Immature natural killer cell (primary cell): ENCODE measurements at regions not wholly inside any gene's neighbourhood (a gene's known extent, or its start where the extent isn't known, plus 50 kb on each side); places are given as distances from the start of the nearest gene placed in this dataset.

ENCODE experiments used
- DNase-seq, 3 donors: peaks; one replicate each; pipeline ENCODE4 v3.0.0; 2022; ENCODE audit warnings: mixed read lengths in 1 of 3
- H3K27ac Mint-ChIP-seq, 6 donors: one replicate each; pipeline ENCODE4 v1.8.0; 2020; ENCODE audit warnings: mixed read lengths in 6 of 6, mild to moderate bottlenecking in 5 of 6, inconsistent platforms in 4 of 6, moderate library complexity in 3 of 6
- H3K27me3 Mint-ChIP-seq, 3 donors: one replicate each; pipeline ENCODE4 v1.8.0; 2020 to 2021; ENCODE audit warnings: low read depth in 3 of 3, mild to moderate bottlenecking in 3 of 3, mixed read lengths in 3 of 3, moderate library complexity in 3 of 3, inconsistent platforms in 1 of 3
- H3K36me3 Mint-ChIP-seq, 3 donors: one replicate each; pipeline ENCODE4 v1.8.0; 2020; ENCODE audit warnings: mixed read lengths in 3 of 3, inconsistent platforms in 2 of 3, mild to moderate bottlenecking in 2 of 3
- H3K4me1 Mint-ChIP-seq, 2 donors: one replicate each; pipeline ENCODE4 v1.8.0; 2020; ENCODE audit warnings: inconsistent platforms in 2 of 2, mild to moderate bottlenecking in 2 of 2, mixed read lengths in 2 of 2, moderate library complexity in 1 of 2
- H3K4me3 Mint-ChIP-seq, 5 donors: one replicate each; pipeline ENCODE4 v1.8.0; 2020; ENCODE audit warnings: mild to moderate bottlenecking in 5 of 5, mixed read lengths in 5 of 5, inconsistent platforms in 3 of 5, moderate library complexity in 3 of 5
- H3K9me3 Mint-ChIP-seq, 6 donors: one replicate each; pipeline ENCODE4 v1.8.0; 2020; ENCODE audit warnings: mild to moderate bottlenecking in 6 of 6, mixed read lengths in 6 of 6, inconsistent platforms in 4 of 6, moderate library complexity in 3 of 6

GRCh38 chr10:31754803-31755624 lies 173.6 kb downstream of the ARHGAP12 start:
- Mint-ChIP-seq H3K4me1 (peaks cover 4 to 8% of the 10 kb centered on the region in 2 donors), H3K27ac (no peak overlapping the region), H3K4me3 (no peak overlapping the region), H3K27me3 (peaks cover 2 to 11% (median 10%) of the 10 kb centered on the region in 3 donors), H3K36me3 (no peaks in the 10 kb centered on the region), H3K9me3 (no peaks in the 10 kb centered on the region)
- DNase-seq: no peak

GRCh38 chr10:31753681-31754080 lies 174.9 kb downstream of the ARHGAP12 start:
- DNase-seq: no peak
- no peak overlapping the region for H3K27ac Mint-ChIP-seq
- peaks cover 2 to 10% (median 5%) of the 10 kb centered on the region in 3 donors for H3K27me3 Mint-ChIP-seq
- H3K36me3 Mint-ChIP-seq: no peaks in the 10 kb centered on the region
- no peaks in the 10 kb centered on the region for H3K9me3 Mint-ChIP-seq
- peaks cover 0 to 1% of the 10 kb centered on the region in 2 donors for H3K4me1 Mint-ChIP-seq
- H3K4me3 Mint-ChIP-seq: no peak overlapping the region

DNA sequence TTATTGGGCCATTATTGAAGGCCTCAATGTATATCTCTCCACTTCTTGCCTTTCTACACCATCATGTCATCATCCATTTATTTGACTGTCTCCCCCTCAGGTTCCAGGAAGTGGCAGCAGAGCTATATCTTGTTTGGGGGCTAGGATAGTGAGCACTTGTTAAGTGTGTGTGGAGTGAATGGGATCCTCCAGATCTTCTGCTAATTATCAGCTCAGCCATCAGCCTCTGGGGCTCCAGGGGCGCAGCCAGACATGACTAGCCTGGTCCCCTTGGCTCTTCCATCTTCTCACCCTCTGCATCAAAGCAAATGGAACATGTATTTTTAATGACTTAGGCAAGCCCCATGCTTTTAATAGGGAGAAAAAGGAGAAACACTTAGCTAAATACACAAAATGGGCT lies 176.5 kb downstream of the ARHGAP12 start:
- Mint-ChIP-seq H3K9me3 (no peaks in the 10 kb centered on the region), H3K36me3 (no peaks in the 10 kb centered on the region), H3K27ac (no peak overlapping the region), H3K4me3 (no peak overlapping the region), H3K27me3 (peaks cover 0 to 10% (median 5%) of the 10 kb centered on the region in 3 donors), H3K4me1 (no peaks in the 10 kb centered on the region)
- DNase-seq: no peak

DNA sequence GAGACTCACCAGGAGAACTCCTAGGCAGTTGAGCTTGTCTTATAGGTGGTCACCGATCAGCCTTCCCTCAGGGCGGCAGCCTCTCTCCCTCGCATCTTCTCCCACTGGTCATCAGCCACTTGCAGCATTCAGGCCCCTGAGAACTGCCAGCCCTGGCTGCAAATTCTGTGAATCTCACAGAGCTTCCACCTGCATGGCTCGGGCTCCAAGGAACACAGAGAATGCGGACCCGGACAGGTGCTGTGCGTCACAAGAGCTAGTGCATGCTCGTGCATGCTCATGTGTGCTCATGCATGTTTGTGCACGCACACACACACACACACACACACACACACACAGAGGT lies 176.9 kb downstream of the ARHGAP12 start:
- no peaks in the 10 kb centered on the region for H3K36me3 Mint-ChIP-seq
- no peak overlapping the region for H3K27ac Mint-ChIP-seq
- no peak overlapping the region for H3K4me3 Mint-ChIP-seq
- no peaks in the 10 kb centered on the region for H3K4me1 Mint-ChIP-seq
- no peaks in the 10 kb centered on the region for H3K9me3 Mint-ChIP-seq
- H3K27me3 Mint-ChIP-seq: peaks cover 0 to 10% (median 5%) of the 10 kb centered on the region in 3 donors
- DNase-seq: no peak

DNA sequence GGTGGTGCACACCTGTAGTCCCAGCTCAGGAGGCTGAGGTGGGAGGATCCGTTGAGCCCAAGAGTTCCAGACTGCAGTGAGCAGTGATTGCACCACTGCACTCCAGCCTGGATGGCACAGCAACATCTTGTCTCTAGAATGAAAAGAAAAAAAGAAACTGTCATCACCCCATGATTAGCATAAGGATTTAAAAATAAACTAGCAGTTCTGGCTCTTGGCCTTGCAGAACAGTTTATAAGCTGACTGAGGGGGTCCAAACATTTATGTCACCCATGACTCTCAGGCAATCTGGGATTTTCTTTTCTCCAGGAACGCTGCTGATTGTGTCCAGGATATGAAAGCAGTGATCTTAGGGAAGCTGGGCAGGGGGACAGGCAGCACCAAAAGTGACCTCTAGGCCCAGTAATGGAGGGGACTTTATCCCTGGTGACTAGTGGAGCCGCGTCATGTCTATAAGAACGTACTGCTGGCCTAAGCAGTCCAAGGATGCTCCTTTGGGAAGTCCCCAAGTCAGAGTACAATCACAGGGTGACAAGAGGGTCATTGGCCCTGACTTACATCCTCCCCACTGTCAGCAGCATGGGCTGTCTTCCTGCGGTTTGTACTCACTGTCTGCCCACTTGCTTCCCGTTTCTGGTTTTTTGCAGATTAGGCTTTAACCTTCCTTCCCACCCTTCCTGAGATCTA lies 177.4 kb downstream of the ARHGAP12 start:
- H3K4me3 Mint-ChIP-seq: no peak overlapping the region
- H3K27ac Mint-ChIP-seq: no peak overlapping the region
- no peaks in the 10 kb centered on the region for H3K4me1 Mint-ChIP-seq
- peaks cover 0 to 10% (median 5%) of the 10 kb centered on the region in 3 donors for H3K27me3 Mint-ChIP-seq
- H3K36me3 Mint-ChIP-seq: no peaks in the 10 kb centered on the region
- DNase-seq: no peak
- no peaks in the 10 kb centered on the region for H3K9me3 Mint-ChIP-seq

DNA sequence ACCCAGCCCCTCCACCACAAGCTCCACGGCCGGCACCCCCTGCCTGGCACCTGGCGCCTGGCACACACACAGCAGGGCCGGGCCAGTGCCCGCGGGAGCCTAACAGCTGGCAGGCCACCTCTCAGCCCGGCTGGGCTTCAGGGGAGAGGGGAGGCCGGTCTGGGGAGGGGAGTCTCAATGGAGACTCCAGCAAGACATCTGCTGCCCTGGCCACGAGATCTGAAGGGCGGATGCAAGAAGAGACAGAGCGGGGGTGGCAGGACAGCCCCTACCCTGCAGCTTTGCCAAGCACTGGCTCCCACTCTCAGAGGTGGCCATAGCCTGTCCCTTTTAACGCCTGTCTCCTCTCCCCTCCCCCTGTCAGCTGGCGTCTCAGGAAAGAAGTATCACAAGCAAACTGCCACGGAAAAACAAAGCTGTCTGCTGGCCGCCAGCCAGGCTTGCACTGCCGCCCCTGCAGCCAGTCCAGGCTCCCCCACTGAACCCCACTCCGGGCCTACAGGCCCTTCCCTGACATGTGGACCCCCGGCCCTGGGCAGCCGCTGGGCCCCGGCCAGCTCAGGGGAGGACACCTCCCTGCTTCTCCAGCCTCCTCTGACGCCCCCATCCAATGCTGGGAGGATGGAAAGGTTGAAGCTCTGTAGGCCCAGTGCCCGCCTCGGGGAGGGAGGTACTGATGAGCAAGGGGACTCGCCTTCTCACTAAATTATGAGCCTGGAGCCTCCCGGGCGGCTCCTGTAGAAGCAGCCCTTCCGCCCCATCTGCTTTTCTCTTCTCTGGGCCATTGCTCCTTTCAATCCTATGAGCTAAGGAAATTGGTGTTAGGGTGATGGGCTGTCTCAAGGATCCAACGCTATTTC lies 178.4 kb downstream of the ARHGAP12 start:
- peaks cover 0 to 10% (median 3%) of the 10 kb centered on the region in 3 donors for H3K27me3 Mint-ChIP-seq
- H3K27ac Mint-ChIP-seq: no peak overlapping the region

DNA sequence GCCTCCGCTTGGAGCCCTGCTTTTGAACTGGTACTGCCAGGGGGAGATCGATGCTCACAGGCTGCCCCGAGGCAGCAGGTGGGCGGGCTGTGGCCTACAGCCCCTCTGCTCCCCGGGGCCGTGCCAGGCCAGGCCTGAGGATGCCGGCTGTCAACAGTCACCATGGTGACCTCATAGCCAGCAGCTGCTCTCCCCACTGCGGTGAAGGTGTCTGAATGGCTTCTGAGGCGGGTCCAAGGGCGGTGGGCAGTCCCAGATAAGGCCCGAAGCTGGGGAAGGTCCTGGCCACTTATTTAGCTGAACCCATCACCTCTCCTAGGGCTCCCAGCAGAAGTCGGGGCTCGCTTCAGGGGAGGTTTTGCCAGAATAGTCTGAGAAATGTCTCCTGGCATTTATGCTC lies 179.3 kb downstream of the ARHGAP12 start:
- peaks cover 3 to 6% of the 10 kb centered on the region in 2 donors for H3K4me1 Mint-ChIP-seq
- no peak for DNase-seq
- H3K9me3 Mint-ChIP-seq: no peaks in the 10 kb centered on the region
- no peak overlapping the region for H3K27ac Mint-ChIP-seq
- H3K36me3 Mint-ChIP-seq: no peaks in the 10 kb centered on the region
- H3K4me3 Mint-ChIP-seq: no peak overlapping the region
- peaks cover 0 to 10% (median 2%) of the 10 kb centered on the region in 3 donors for H3K27me3 Mint-ChIP-seq

More for the DNA sequence above, 178.4 kb downstream of the ARHGAP12 start:
- no peaks in the 10 kb centered on the region for H3K36me3 Mint-ChIP-seq
- DNase-seq: no peak
- H3K4me3 Mint-ChIP-seq: no peak overlapping the region
- H3K4me1 Mint-ChIP-seq: peaks cover 3 to 6% of the 10 kb centered on the region in 2 donors
- H3K9me3 Mint-ChIP-seq: no peaks in the 10 kb centered on the region

DNA sequence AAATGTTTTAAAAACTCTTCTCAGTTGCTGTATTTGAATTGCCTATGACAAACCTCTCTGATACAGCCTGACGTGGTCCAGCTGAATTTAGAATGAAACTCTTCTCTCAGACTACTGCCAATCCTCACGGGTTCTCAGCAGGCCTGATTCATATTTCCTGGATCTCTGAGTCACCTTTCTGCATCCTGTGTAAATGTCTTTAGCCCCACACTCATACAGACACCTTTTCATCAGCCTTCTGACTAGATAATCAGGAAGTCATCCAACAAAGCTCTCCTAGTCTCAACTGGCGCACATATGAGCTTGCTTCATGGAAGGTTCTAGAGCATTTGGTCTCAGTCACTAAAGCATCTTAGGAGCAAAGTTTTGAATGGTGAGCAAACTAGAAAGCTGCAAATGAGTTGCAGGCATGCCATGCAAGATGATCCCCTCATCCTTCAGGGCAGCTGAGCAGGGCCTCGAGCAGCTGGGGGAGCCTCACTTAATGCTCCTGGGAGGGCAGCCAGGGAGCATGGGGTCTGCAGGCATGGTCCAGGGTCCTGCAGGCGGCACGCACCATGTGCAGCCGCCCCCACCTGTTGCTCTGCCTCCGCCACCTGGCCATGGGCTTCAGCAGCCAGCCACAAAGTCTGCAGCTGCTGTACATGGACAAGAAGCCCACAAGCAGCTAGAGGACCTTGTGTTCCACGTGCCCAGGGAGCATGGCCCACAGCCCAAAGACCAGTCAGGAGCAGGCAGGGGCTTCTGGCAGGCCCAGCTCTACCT lies 182.8 kb downstream of the ARHGAP12 start:
- Mint-ChIP-seq H3K36me3 (no peaks in the 10 kb centered on the region), H3K4me3 (no peak overlapping the region), H3K27me3 (peaks cover 0 to 2% (median 2%) of the 10 kb centered on the region in 3 donors), H3K27ac (peak overlapping the region in 3 of 6 donors; percentile 18 to 68 (median 39)), H3K9me3 (no peaks in the 10 kb centered on the region), H3K4me1 (peaks cover 3 to 6% of the 10 kb centered on the region in 2 donors)
- DNase-seq: no peak

GRCh38 chr10:31744025-31744424 lies 184.6 kb downstream of the ARHGAP12 start:
- Mint-ChIP-seq H3K4me3 (no peak overlapping the region), H3K36me3 (no peaks in the 10 kb centered on the region), H3K27ac (no peak overlapping the region), H3K9me3 (peaks cover 0 to 1% (median 0%) of the 10 kb centered on the region in 6 donors), H3K4me1 (peaks cover 3 to 6% of the 10 kb centered on the region in 2 donors), H3K27me3 (peaks cover 0 to 5% (median 2%) of the 10 kb centered on the region in 3 donors)
- DNase-seq: no peak

DNA sequence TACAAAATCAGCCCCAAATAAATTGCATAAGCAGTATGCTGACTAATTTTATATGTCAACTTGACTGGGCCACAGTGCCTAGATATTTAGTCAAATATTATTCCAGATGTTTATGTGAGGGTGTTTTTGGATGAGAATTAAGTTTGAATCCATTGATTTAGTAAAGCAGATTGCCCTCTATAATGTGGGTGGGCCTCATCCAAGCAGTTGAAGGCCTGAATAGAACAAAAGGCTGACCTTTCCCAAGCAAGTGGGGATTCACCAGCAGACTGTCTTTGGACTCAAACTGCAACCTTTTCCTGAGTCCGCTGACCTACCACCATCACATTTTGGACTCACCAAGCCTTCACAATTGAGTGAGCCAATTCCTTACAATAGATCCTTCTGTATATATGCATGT lies 186.4 kb downstream of the ARHGAP12 start:
- no peak for DNase-seq
- Mint-ChIP-seq H3K27me3 (peaks cover 0 to 5% (median 2%) of the 10 kb centered on the region in 3 donors), H3K36me3 (no peaks in the 10 kb centered on the region), H3K4me1 (peaks cover 3 to 6% of the 10 kb centered on the region in 2 donors), H3K27ac (no peak overlapping the region), H3K9me3 (peaks cover 0 to 2% (median 0%) of the 10 kb centered on the region in 6 donors), H3K4me3 (no peak overlapping the region)

GRCh38 chr10:31741473-31741872 lies 187.2 kb downstream of the ARHGAP12 start:
- Mint-ChIP-seq H3K36me3 (peaks cover 0 to 4% (median 0%) of the 10 kb centered on the region in 3 donors), H3K27me3 (peaks cover 0 to 5% (median 2%) of the 10 kb centered on the region in 3 donors), H3K27ac (no peak overlapping the region), H3K9me3 (peaks cover 0 to 8% (median 2%) of the 10 kb centered on the region in 6 donors), H3K4me3 (no peak overlapping the region), H3K4me1 (peaks cover 3 to 6% of the 10 kb centered on the region in 2 donors)
- no peak for DNase-seq

- no peak for DNase-seq
- Mint-ChIP-seq H3K27ac (no peak overlapping the region), H3K27me3 (peaks cover 0 to 5% (median 0%) of the 10 kb centered on the region in 3 donors), H3K9me3 (peaks cover 0 to 8% (median 3%) of the 10 kb centered on the region in 6 donors), H3K36me3 (peaks cover 0 to 4% (median 0%) of the 10 kb centered on the region in 3 donors), H3K4me3 (no peak overlapping the region), H3K4me1 (no peaks in the 10 kb centered on the region)
Observed at GRCh38 chr10:31739711-31740110, 188.9 kb downstream of the ARHGAP12 start.

DNA sequence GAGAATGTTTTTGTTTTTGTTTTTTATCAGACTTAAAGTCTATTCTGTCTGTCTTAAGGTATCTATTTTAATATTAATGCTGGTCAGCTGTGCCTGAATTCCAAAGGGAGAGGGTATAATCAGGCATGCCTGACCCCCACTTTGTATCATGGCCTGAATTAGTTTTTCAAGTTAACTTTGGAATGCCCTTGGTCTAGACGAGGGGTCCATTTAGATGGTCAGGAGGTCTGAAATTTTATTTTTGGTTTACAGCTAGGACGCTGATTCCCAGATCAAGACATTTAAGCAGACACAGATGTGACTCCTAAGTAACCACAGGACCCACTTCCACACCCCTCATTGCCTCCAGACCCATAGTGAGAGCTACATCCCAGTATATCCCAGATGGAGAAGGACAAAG lies 189.5 kb downstream of the ARHGAP12 start:
- H3K4me1 Mint-ChIP-seq: no peaks in the 10 kb centered on the region

More for the DNA sequence above, 189.5 kb downstream of the ARHGAP12 start:
- DNase-seq: no peak
- H3K4me3 Mint-ChIP-seq: no peak overlapping the region
- peaks cover 0 to 8% (median 3%) of the 10 kb centered on the region in 6 donors for H3K9me3 Mint-ChIP-seq
- H3K27me3 Mint-ChIP-seq: peaks cover 0 to 5% (median 0%) of the 10 kb centered on the region in 3 donors
- H3K36me3 Mint-ChIP-seq: peaks cover 0 to 4% (median 0%) of the 10 kb centered on the region in 3 donors
- H3K27ac Mint-ChIP-seq: no peak overlapping the region
